HepG2 (cell line): ENCODE measurements at regions not wholly inside any gene's neighbourhood (a gene's known extent, or its start where the extent isn't known, plus 50 kb on each side); places are given as distances from the start of the nearest gene placed in this dataset.

Experiments
- ATAC-seq: fragments of 200-7000 bp; cut with Tn5 transposase; 3 replicates; pipeline ENCODE4 v1.9.1; 2020; ENCODE audit warnings: mild to moderate bottlenecking, moderate library complexity
- BruUV-seq: library from RNA; stranded (reverse); fragments of 400-500 nt; replicated peaks from 2 replicates; lab custom pipeline; 2021; lab: Mats Ljungman, UMichigan
- CTCF ChIA-PET: fragments of 300-600 bp; formaldehyde crosslinking; extraction: SDS; loops from one replicate; lab custom pipeline; 2021; ENCODE audit warnings: low total read pairs, inconsistent platforms, low intra/inter-chr PET ratio; lab: Yijun Ruan, JAX
- POLR2A ChIA-PET: fragments of 350-600 bp; sonication (Branson Sonifier 250); formaldehyde crosslinking; loops from one replicate; lab custom pipeline; 2020; ENCODE audit warnings: antibody characterized with exemption, inconsistent platforms; lab: Yijun Ruan, JAX
- DNase-seq: peaks from one replicate; pipeline ENCODE4 v3.0.0-alpha.2; 2015; ENCODE audit warnings: low spot score
- FAIRE-seq: peaks from 3 replicates; lab custom pipeline; 2011; peaks lifted over from hg19 to GRCh38; lab: Jason Lieb, UNC
- H2AFZ ChIP-seq: one replicate; pipeline ENCODE4 v1.6.1; 2011; ENCODE audit warnings: low read length, inconsistent platforms
- H3K27ac ChIP-seq: fragments of 300-600 bp; 3 replicates; pipeline ENCODE4 v1.8.0; 2011; ENCODE audit warnings: mixed run types, mild to moderate bottlenecking, mixed read lengths, low read length, inconsistent platforms; ENCODE audit not compliant: insufficient read depth; ENCODE audit errors: extremely low read length
- H3K27me3 ChIP-seq, 2 experiments: fragments of 200-600 bp in 1 of 2; 2 replicates in 1 of 2; 3 replicates in 1 of 2; pipeline versions ENCODE4 v1.6.0 to v1.8.0; 2011; ENCODE audit warnings: low read length in 2 of 2, mild to moderate bottlenecking in 2 of 2, moderate library complexity in 2 of 2, inconsistent platforms in 1 of 2; ENCODE audit not compliant: insufficient read depth in 2 of 2, control insufficient read depth in 1 of 2
- H3K36me3 ChIP-seq, 2 experiments: fragments of 200-600 bp in 1 of 2; replicated peaks in 1 of 2; 2 replicates in 1 of 2; 3 replicates in 1 of 2; pipeline versions ENCODE4 v1.5.1 to v1.8.0; 2011; ENCODE audit warnings: low read length in 2 of 2, inconsistent platforms in 1 of 2; ENCODE audit not compliant: insufficient read depth in 2 of 2, control insufficient read depth in 1 of 2
- H3K4me1 ChIP-seq: 2 replicates; pipeline ENCODE4 v1.5.1; 2012; ENCODE audit warnings: low read length, inconsistent platforms; ENCODE audit not compliant: insufficient read depth
- H3K4me2 ChIP-seq: 2 replicates; pipeline ENCODE4 v1.6.0; 2011; ENCODE audit warnings: low read depth, low read length, inconsistent platforms
- H3K4me3 ChIP-seq, 3 experiments: fragments of 200-600 bp in 1 of 3; sonication (generic), shearing (Covaris generic) in 1 of 3; replicated peaks in 1 of 3; 2 replicates each; pipeline ENCODE4 v1.5.1; 2011 to 2016; ENCODE audit warnings: low read length in 3 of 3, inconsistent platforms in 2 of 3, low read depth in 2 of 3, mild to moderate bottlenecking in 2 of 3, control low read depth in 1 of 3, mixed read lengths in 1 of 3; ENCODE audit not compliant: insufficient read depth in 1 of 3
- H3K79me2 ChIP-seq: one replicate; pipeline ENCODE4 v1.6.1; 2011; ENCODE audit warnings: low read length, inconsistent platforms; ENCODE audit not compliant: insufficient read depth
- H3K9ac ChIP-seq: 2 replicates; pipeline ENCODE4 v1.6.0; 2011; ENCODE audit warnings: mild to moderate bottlenecking, low read depth, low read length, inconsistent platforms; ENCODE audit not compliant: insufficient read depth
- H3K9me3 ChIP-seq: 2 replicates; pipeline ENCODE4 v1.5.1; 2012; ENCODE audit warnings: mild to moderate bottlenecking, low read length
- H4K20me1 ChIP-seq: 2 replicates; pipeline ENCODE4 v1.6.0; 2011; ENCODE audit warnings: inconsistent platforms, mild to moderate bottlenecking, low read length, moderate library complexity; ENCODE audit not compliant: insufficient read depth
- EHMT2 ChIP-seq: fragments of 200-600 bp; sonication (generic); IDR thresholded peaks from 2 replicates; pipeline ENCODE4 v1.7.0; 2017; ENCODE audit warnings: antibody characterized with exemption, low read depth, low read length, borderline replicate concordance
- ELF3 ChIP-seq: IDR thresholded peaks from 2 replicates; pipeline ENCODE4 v1.6.1; 2016; ENCODE audit warnings: missing genetic modification reagents, missing compliant biosample characterization
- ONECUT2 ChIP-seq: sonication (generic); formaldehyde crosslinking; IDR thresholded peaks from 2 replicates; pipeline ENCODE4 v1.4.0; 2020; ENCODE audit warnings: missing genetic modification reagents
- PPARG ChIP-seq: conservative IDR thresholded peaks from 2 replicates; pipeline ENCODE4 v1.6.1; 2016; ENCODE audit warnings: missing biosample characterization, missing genetic modification reagents
- ZNF225 ChIP-seq: sonication (generic); formaldehyde crosslinking; IDR thresholded peaks from 2 replicates; pipeline ENCODE4 v1.4.0; 2020; ENCODE audit warnings: mild to moderate bottlenecking, missing genetic modification reagents
- ZNF333 ChIP-seq: sonication (generic); formaldehyde crosslinking; IDR thresholded peaks from 2 replicates; pipeline ENCODE4 v1.4.0; 2020; ENCODE audit warnings: mild to moderate bottlenecking, missing genetic modification reagents, borderline replicate concordance
- ZNF501 ChIP-seq: sonication (generic); formaldehyde crosslinking; IDR thresholded peaks from 2 replicates; pipeline ENCODE4 v1.5.1; 2020; ENCODE audit warnings: mild to moderate bottlenecking, moderate library complexity, missing genetic modification reagents
- ZNF550 ChIP-seq: sonication (generic); formaldehyde crosslinking; IDR thresholded peaks from 2 replicates; pipeline ENCODE4 v1.4.0; 2020; ENCODE audit warnings: mild to moderate bottlenecking, missing genetic modification reagents, borderline replicate concordance
- WGBS: methylation state at CpG from one replicate; pipeline ENCODE4 v1.1.6; 2017; ENCODE audit warnings: low lambda C conversion rate; 5-methylcytosine and 5-hydroxymethylcytosine counted together
- in situ Hi-C: cut with HindIII; loops from 2 replicates; pipeline ENCODE4 v1.10.0; 2017; ENCODE audit warnings: low pct_unique_long_range_greater_than_20kb; ENCODE audit not compliant: extremely low pct_ligation_motif_present
- intact Hi-C: fragments of 100-400 bp; cut with micrococcal nuclease; formaldehyde crosslinking; loops from one replicate; pipeline ENCODE4 v1.10.0; 2022; ENCODE audit not compliant: unreplicated experiment
- TF ChIP-seq, protein P1 (sequence below): sonication (generic); formaldehyde crosslinking; IDR thresholded peaks from 2 replicates; pipeline ENCODE4 v1.8.1; 2023; ENCODE audit warnings: mild to moderate bottlenecking, missing genetic modification reagents, borderline replicate concordance

- TF ChIP-seq, protein P1, sequence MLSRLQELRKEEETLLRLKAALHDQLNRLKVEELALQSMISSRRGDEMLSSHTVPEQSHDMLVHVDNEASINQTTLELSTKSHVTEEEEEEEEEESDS, result no peak
- TF ChIP-seq ZNF225 (CRISPR knock-in tag) (no peak), ONECUT2 (CRISPR knock-in tag) (no peak), ZNF550 (CRISPR knock-in tag) (no peak), PPARG (CRISPR knock-in tag) (no peak), ELF3 (CRISPR knock-in tag) (no peak), EHMT2 (no peak)
These were observed 278.1 kb downstream of the LRATD1 start (continued) for GRCh38 chr2:14910654-14911053.

DNA sequence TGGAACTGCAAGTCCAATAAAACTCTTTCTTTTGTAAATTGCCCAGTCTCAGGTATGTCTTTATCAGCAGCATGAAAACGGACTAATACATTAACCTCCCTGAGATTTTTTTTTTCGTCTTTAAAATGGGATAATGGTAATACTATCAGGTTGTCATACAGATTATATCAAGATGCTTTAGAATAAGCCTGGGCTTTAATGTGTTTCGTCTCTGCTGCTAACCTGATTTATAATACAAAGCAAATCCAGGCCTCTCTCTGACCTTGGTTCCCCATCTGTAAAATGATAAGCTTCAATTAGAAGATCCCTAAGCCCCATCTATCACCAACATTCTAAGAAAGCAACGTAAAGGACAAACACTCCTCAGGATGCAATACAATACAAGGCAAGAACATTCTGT, 283.5 kb downstream of the LRATD1 start:
- no peaks in the 10 kb centered on the region for H3K36me3 ChIP-seq
- ChIA-PET POLR2A (no interaction called here), CTCF (no interaction called here)
- BruUV-seq, result no TSS peak
- no peaks in the 10 kb centered on the region for H3K27me3 ChIP-seq
- WGBS, result 11% methylated on average over 4 of the region's 4 CpGs
- no peak overlapping the region for H3K9ac ChIP-seq
- no peak for DNase-seq
- in situ Hi-C loops (loop anchor here (25.0 kb wide), 1 partner anchor 671 kb away; the partner anchor contains the start of gene DDX1), intact Hi-C loops (no loop called here)
- no peak overlapping the region for H3K27ac ChIP-seq
- H3K79me2 ChIP-seq, result no peaks in the 10 kb centered on the region
- ATAC-seq, result no peak
- H3K9me3 ChIP-seq, result no peaks in the 10 kb centered on the region
- no peak overlapping the region for H3K4me3 ChIP-seq
- H4K20me1 ChIP-seq, result no peaks in the 10 kb centered on the region
- no peak for TF ChIP-seq ZNF333 (CRISPR knock-in tag)
- no peak for TF ChIP-seq ZNF501 (CRISPR knock-in tag)
- no peak overlapping the region for H3K4me2 ChIP-seq
- H2AFZ ChIP-seq, result no peak overlapping the region
- H3K4me1 ChIP-seq, result no peaks in the 10 kb centered on the region
- no peak for FAIRE-seq
